HepG2 (cell line): ENCODE measurements at regions not wholly inside any gene's neighbourhood (a gene's known extent, or its start where the extent isn't known, plus 50 kb on each side); places are given as distances from the start of the nearest gene placed in this dataset.

Experiments used
- ATAC-seq: fragments of 200-7000 bp; cut with Tn5 transposase; 3 replicates; pipeline ENCODE4 v1.9.1; 2020; ENCODE audit warnings: mild to moderate bottlenecking, moderate library complexity
- BruUV-seq: library from RNA; stranded (reverse); fragments of 400-500 nt; replicated peaks from 2 replicates; lab custom pipeline; 2021; lab: Mats Ljungman, UMichigan
- CTCF ChIA-PET: fragments of 300-600 bp; formaldehyde crosslinking; extraction: SDS; loops from one replicate; lab custom pipeline; 2021; ENCODE audit warnings: low total read pairs, inconsistent platforms, low intra/inter-chr PET ratio; lab: Yijun Ruan, JAX
- POLR2A ChIA-PET: fragments of 350-600 bp; sonication (Branson Sonifier 250); formaldehyde crosslinking; loops from one replicate; lab custom pipeline; 2020; ENCODE audit warnings: antibody characterized with exemption, inconsistent platforms; lab: Yijun Ruan, JAX
- DNase-seq: peaks from one replicate; pipeline ENCODE4 v3.0.0-alpha.2; 2015; ENCODE audit warnings: low spot score
- FAIRE-seq: peaks from 3 replicates; lab custom pipeline; 2011; peaks lifted over from hg19 to GRCh38; lab: Jason Lieb, UNC
- H2AFZ ChIP-seq: one replicate; pipeline ENCODE4 v1.6.1; 2011; ENCODE audit warnings: low read length, inconsistent platforms
- H3K27ac ChIP-seq: fragments of 300-600 bp; 3 replicates; pipeline ENCODE4 v1.8.0; 2011; ENCODE audit warnings: mixed run types, mild to moderate bottlenecking, mixed read lengths, low read length, inconsistent platforms; ENCODE audit not compliant: insufficient read depth; ENCODE audit errors: extremely low read length
- H3K27me3 ChIP-seq, 2 experiments: fragments of 200-600 bp in 1 of 2; 2 replicates in 1 of 2; 3 replicates in 1 of 2; pipeline versions ENCODE4 v1.6.0 to v1.8.0; 2011; ENCODE audit warnings: low read length in 2 of 2, mild to moderate bottlenecking in 2 of 2, moderate library complexity in 2 of 2, inconsistent platforms in 1 of 2; ENCODE audit not compliant: insufficient read depth in 2 of 2, control insufficient read depth in 1 of 2
- H3K36me3 ChIP-seq, 2 experiments: fragments of 200-600 bp in 1 of 2; replicated peaks in 1 of 2; 2 replicates in 1 of 2; 3 replicates in 1 of 2; pipeline versions ENCODE4 v1.5.1 to v1.8.0; 2011; ENCODE audit warnings: low read length in 2 of 2, inconsistent platforms in 1 of 2; ENCODE audit not compliant: insufficient read depth in 2 of 2, control insufficient read depth in 1 of 2
- H3K4me1 ChIP-seq: 2 replicates; pipeline ENCODE4 v1.5.1; 2012; ENCODE audit warnings: low read length, inconsistent platforms; ENCODE audit not compliant: insufficient read depth
- H3K4me2 ChIP-seq: 2 replicates; pipeline ENCODE4 v1.6.0; 2011; ENCODE audit warnings: low read depth, low read length, inconsistent platforms
- H3K4me3 ChIP-seq, 3 experiments: fragments of 200-600 bp in 1 of 3; sonication (generic), shearing (Covaris generic) in 1 of 3; replicated peaks in 1 of 3; 2 replicates each; pipeline ENCODE4 v1.5.1; 2011 to 2016; ENCODE audit warnings: low read length in 3 of 3, inconsistent platforms in 2 of 3, low read depth in 2 of 3, mild to moderate bottlenecking in 2 of 3, control low read depth in 1 of 3, mixed read lengths in 1 of 3; ENCODE audit not compliant: insufficient read depth in 1 of 3
- H3K79me2 ChIP-seq: one replicate; pipeline ENCODE4 v1.6.1; 2011; ENCODE audit warnings: low read length, inconsistent platforms; ENCODE audit not compliant: insufficient read depth
- H3K9ac ChIP-seq: 2 replicates; pipeline ENCODE4 v1.6.0; 2011; ENCODE audit warnings: mild to moderate bottlenecking, low read depth, low read length, inconsistent platforms; ENCODE audit not compliant: insufficient read depth
- H3K9me3 ChIP-seq: 2 replicates; pipeline ENCODE4 v1.5.1; 2012; ENCODE audit warnings: mild to moderate bottlenecking, low read length
- H4K20me1 ChIP-seq: 2 replicates; pipeline ENCODE4 v1.6.0; 2011; ENCODE audit warnings: inconsistent platforms, mild to moderate bottlenecking, low read length, moderate library complexity; ENCODE audit not compliant: insufficient read depth
- BATF2 ChIP-seq: sonication (generic); formaldehyde crosslinking; IDR thresholded peaks from 2 replicates; pipeline ENCODE4 v1.8.0; 2022; ENCODE audit warnings: mild to moderate bottlenecking, missing genetic modification reagents, moderate library complexity
- CTCF ChIP-seq: sonication (generic); formaldehyde crosslinking; IDR thresholded peaks from 2 replicates; pipeline ENCODE4 v1.5.0; 2020; ENCODE audit warnings: mild to moderate bottlenecking, missing genetic modification reagents, moderate library complexity
- KLF13 ChIP-seq: sonication (generic); formaldehyde crosslinking; IDR thresholded peaks from 2 replicates; pipeline ENCODE4 v1.4.0; 2020; ENCODE audit warnings: mild to moderate bottlenecking, missing genetic modification reagents
- STAG1 ChIP-seq: sonication (generic); formaldehyde crosslinking; IDR thresholded peaks from 2 replicates; pipeline ENCODE4 v1.4.0; 2020; ENCODE audit warnings: missing genetic modification reagents
- TMF1 ChIP-seq: sonication (generic); formaldehyde crosslinking; IDR thresholded peaks from 2 replicates; pipeline ENCODE4 v1.8.1; 2022; ENCODE audit warnings: low read depth, missing genetic modification reagents
- ZNF333 ChIP-seq: sonication (generic); formaldehyde crosslinking; IDR thresholded peaks from 2 replicates; pipeline ENCODE4 v1.4.0; 2020; ENCODE audit warnings: mild to moderate bottlenecking, missing genetic modification reagents, borderline replicate concordance
- ZNF775 ChIP-seq: sonication (generic); formaldehyde crosslinking; IDR thresholded peaks from 2 replicates; pipeline ENCODE4 v1.4.0; 2020; ENCODE audit warnings: missing genetic modification reagents, mild to moderate bottlenecking, moderate library complexity, borderline replicate concordance
- ZNF800 ChIP-seq: sonication (generic); formaldehyde crosslinking; IDR thresholded peaks from 2 replicates; pipeline ENCODE4 v1.4.0; 2020; ENCODE audit warnings: missing genetic modification reagents
- WGBS: methylation state at CpG from one replicate; pipeline ENCODE4 v1.1.6; 2017; ENCODE audit warnings: low lambda C conversion rate; 5-methylcytosine and 5-hydroxymethylcytosine counted together
- in situ Hi-C: cut with HindIII; loops from 2 replicates; pipeline ENCODE4 v1.10.0; 2017; ENCODE audit warnings: low pct_unique_long_range_greater_than_20kb; ENCODE audit not compliant: extremely low pct_ligation_motif_present
- intact Hi-C: fragments of 100-400 bp; cut with micrococcal nuclease; formaldehyde crosslinking; loops from one replicate; pipeline ENCODE4 v1.10.0; 2022; ENCODE audit not compliant: unreplicated experiment

GRCh38 chr9:82532504-82533180 is 530.3 kb downstream of the RASEF start (continued):
- peak; percentile 57 for TF ChIP-seq CTCF
- no peak for TF ChIP-seq ZNF775
- TF ChIP-seq ZNF800 (CRISPR knock-in tag), result no peak
- no peak for TF ChIP-seq TMF1 (CRISPR knock-in tag)
- peak; percentile 68 for TF ChIP-seq STAG1 (CRISPR knock-in tag)
- no peak for TF ChIP-seq ZNF333 (CRISPR knock-in tag)
- no peak for TF ChIP-seq KLF13

- Histone ChIP-seq H3K9me3 (no peaks in the 10 kb centered on the region), H3K4me2 (no peak overlapping the region), H3K9ac (no peak overlapping the region), H3K79me2 (no peaks in the 10 kb centered on the region), H3K27ac (no peak overlapping the region), H3K4me1 (peaks cover 6% of the 10 kb centered on the region; the same call in 1 of the 2 replicates), H3K36me3 (no peaks in the 10 kb centered on the region), H2AFZ (no peak overlapping the region), H3K4me3 (no peak overlapping the region)
- CTCF ChIA-PET, result no interaction called here
- no peak for ATAC-seq
- FAIRE-seq, result no peak
- 43% methylated on average over 2 of the region's 2 CpGs for WGBS
- intact Hi-C loops, result no loop called here
- no TSS peak for BruUV-seq
- in situ Hi-C loops, result loop anchor here (10.0 kb wide), 1 partner anchor 429 kb away; no protein-coding TSS in a partner anchor
- POLR2A ChIA-PET, result no interaction called here
- no peak for TF ChIP-seq BATF2 (CRISPR knock-in tag)
- TF ChIP-seq, all 625 proteins: peak for 0
- no peak for DNase-seq
- Histone ChIP-seq H4K20me1 (no peaks in the 10 kb centered on the region), H3K27me3 (no peaks in the 10 kb centered on the region)
Observed at GRCh38 chr9:82535432-82535998, 527.4 kb downstream of the RASEF start.
